NCI-H146 treated with DMSO at 0.1 percent for 48 hours (cell line): ENCODE measurements at regions not wholly inside any gene's neighbourhood (a gene's known extent, or its start where the extent isn't known, plus 50 kb on each side); places are given as distances from the start of the nearest gene placed in this dataset.

Experiments used
- DNase-seq: peaks from one replicate; lab custom pipeline; 2025; ENCODE audit not compliant: unreplicated experiment; lab: John Stamatoyannopoulos, UW

DNA sequence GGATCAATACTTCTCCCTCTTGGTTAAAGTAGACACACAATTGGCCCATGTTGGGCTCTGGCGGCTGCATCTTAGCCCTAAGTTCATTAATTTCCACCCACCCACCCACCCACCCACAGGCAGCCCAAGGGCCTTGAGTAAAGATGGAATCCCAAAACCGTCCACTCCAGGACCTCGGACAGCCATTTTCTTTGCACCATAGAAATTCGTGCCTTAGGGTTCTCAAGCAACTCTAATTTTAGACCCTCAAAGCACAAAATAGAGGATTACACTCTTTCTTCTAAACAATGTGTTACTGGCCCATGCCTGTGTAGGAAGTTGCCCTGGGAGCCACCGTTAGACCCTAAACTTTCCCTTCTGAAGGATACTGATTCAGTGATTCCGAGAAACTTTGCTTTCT lies 568.5 kb downstream of the IRX1 start:
- no peak for DNase-seq

DNA sequence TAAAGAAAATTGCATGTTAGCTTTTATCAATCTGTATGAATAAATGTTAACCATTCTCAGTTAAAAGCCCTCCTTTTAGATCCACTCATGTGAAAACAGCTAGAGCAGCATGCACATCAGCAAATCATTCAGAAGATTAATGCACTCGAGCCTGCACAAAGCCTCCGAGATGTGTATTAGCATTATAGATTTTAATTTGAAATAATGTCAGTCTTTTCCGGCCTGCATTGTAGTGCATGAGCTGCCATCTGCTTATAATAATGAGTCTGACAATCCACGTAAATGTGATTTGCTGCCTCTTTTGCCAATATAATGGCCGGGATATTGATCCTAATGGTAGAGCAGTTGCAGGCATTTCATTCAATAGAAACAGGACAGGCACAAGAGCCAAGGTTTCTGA lies 585.1 kb downstream of the IRX1 start:
- no peak for DNase-seq

DNA sequence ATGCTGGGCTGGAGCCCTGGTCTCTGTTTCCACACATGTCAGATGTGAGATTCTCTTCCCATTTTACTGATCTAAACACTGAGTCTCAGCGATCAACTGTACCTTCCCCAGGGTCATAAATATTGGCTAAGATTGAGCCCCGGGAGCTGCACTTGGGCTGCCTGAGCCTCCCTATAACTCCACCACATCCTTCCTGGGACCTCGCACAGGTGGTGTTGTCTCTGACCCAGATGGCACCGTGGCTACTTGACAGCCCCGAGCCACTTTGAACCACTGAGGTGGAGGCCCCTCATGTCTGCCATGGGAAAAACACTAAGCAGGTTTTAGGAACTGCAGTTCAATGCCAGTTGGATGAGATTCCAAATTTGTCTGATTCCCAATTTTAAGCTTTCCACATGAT lies 586.5 kb downstream of the IRX1 start:
- no peak for DNase-seq

DNA sequence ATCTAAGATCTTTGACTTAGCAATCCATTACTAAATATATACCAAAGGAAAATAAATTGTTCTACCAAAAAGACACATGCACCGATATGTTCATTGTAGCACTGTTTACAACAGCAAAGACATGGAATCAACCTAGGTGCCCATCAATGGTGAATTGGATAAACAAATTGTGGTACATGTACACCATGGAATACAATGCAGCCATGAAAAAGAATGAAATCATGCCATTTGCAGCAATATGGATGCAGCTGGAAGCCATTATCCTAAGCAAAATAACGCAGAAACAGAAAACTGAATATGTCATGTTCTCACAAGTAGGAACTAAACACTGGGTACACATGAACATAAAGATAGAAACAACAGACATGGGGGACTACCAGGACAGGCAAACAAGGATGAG lies 589.5 kb downstream of the IRX1 start:
- no peak for DNase-seq

DNA sequence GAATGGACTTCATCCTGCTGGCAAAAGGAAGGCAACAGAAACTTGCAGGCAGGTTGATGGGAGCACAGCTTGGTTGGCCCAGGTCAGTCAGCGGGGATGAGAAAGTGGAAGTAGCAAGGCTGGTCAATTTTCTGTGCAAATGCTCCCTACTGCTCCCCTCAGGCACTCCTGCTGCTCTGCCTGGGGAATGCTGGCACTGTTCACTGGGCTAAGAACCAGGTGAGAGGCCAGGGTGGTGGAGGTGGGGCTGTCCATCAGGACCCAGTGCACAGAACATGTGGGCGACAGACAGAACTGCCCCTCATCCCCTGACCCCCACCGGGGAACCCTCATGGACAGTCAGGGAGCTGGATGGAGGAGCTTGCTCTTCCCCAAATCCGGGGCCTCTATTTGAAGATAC lies 593.1 kb downstream of the IRX1 start:
- DNase-seq, result no peak

DNA sequence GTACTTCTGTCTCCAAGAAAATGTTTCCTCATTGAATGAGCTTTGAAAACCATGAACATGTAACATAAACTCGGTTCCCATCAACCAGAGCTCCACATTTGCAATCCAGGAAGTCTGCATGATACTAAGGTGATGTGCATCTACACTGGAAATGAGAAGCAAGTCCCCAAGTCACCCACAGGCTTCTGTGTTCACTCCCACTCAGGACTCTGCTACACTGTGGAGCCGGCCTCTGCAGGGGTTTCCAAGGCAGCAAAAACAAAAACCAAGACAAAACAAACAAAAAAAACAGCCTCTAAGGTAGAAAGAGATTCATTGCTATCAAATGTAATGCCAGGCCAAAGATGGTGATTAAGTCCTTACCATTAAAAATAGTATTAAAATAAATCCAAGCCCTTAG lies 593.7 kb downstream of the IRX1 start:
- DNase-seq, result no peak

DNA sequence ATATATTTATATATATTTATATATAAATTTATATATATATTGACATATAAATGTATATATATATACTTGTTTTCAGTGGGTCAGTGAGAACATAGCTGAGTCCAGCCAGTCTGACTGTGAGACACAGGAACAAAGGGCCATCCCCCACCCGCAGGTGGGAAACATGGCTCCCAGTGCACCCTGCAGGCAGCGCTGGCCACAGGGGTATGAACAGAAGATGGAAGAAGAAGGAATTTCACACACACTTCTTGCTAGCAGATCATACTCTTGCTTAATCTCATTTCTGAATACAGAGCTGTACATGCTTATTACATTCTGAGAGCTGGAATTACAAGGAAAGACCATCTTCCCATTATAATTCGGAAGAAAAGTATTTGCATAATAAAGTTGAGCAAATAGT lies 595.4 kb downstream of the IRX1 start:
- DNase-seq, result peak; percentile 1

DNA sequence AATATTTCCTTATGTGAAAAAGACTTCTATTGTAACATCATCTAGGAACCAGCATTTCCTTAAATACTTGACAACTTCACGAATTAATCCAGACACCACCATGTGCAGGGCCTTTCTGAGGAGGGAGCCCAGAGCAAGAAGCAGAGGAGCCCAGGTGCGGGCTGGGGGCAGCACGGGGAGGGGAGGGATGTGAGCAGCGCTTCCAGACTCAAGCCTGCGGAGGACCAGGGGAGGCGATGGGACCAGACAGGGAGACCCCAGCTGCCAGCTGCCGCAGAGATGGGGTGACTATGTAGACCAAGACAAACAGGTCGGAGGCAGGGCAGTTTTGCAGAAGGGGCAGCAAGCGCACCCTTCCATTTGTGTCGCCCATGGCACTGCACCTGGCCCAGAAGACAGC lies 596.1 kb downstream of the IRX1 start:
- no peak for DNase-seq

DNA sequence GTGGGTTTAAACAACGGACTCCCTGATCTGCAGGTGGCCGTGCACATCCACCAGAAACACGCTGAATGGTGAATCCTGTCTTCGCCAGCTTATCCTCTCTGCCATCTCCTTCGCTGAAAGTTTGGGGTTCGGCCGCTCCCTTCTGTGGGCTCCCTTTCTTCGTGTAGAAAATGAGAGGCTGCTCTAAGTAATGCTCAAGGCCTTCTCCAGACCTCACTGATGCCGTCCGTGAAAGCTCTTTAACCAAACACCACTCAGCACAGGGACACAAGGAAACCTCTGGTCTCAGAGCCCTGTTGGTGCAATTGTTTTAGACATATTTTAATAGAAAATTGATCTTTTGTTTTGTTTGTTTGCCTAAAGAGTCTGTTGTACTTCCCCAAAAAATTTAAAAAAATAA lies 596.5 kb downstream of the IRX1 start:
- DNase-seq, result no peak

DNA sequence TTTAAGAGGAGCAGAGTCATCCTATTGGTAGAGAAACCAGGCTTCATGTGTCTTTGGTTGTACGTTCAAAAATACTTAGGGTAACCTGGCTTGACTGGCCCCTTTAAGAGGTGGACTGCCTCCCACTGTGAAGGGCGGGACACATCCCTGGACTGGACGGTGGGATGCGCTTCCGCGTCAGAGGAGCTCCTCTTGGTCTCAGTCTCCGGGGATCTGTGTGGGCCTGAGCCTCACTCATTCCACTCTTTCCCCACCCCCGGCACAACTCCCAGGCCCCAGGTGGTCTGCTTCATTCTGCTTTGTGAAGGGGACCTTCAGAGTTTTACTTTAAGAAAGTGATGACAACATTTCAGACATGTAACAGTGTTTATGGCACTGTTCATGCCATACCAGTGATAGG lies 601.1 kb downstream of the IRX1 start:
- no peak for DNase-seq

DNA sequence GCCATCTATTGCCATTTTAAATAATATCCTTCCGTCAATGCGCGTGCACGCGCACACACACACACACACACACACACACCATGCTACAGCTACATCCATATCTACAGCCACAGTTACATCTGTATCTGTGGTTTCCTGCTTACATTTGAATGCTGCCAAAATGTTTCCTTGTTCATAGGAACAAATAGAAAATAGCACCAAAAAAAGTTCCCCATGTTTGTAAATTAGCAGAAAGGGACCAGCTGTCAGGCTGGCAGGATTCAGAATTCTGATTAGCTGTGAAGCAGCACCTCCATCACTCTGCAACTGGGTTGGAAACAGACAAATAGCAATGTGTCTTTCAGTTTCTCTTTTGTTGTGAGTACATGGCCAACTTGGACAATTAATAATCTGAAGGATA lies 601.5 kb downstream of the IRX1 start:
- no peak for DNase-seq

DNA sequence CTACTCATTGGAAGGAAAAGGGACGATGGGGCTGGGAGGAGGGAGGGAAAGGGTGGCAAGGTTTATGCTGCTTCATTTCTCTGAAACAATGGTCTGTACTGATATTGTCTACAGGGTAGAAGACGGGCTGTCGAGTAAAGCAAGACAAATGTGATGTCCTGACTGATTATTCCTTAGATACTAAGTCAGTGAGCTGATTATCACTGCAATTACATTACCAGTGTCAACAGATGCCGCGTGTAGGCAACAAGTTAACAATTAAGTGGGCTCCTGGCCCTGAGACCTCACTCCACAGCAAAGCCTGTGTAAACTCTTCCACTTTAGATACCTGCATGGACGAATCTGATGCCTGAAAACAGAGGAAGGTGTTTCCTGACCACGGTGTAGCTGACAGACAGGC lies 602.8 kb downstream of the IRX1 start:
- DNase-seq, result no peak

DNA sequence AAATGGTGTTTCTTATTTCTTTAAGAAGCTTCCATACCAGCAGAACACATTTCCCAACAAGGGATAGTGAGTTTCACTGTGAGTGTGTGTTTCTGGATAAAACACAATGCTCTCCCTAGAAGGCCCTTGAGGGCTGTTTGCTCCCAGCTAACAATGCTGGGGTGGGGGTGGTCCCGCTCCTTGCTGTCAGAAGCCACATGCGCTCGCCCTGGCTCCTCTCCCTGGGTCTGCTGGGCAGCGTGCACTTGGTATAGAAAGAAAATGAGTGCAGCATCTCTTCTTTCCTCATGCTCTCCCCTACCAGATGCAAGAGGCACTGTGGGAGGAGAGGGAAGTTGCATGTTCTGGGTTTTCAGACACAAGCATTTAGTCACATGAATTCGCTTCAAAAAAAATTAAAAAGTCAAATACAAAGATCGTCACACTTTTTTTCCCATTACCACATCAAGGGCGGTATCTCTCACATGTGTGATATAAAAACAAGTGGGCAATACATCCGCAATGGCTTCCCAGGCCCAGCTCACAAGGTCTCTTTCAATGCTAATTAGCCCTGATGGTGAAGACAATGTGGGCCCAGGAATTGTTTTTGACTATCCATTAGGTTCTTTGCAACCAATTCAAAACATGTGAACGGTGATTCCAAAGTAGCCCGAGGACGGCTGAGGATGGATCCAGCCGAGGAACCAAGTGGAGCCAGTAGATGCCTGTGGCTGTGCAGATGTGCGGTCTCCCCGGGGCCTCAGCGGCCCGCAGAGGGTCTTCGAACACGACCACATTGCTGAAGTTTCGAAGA lies 603.6 kb downstream of the IRX1 start:
- DNase-seq, result no peak

DNA sequence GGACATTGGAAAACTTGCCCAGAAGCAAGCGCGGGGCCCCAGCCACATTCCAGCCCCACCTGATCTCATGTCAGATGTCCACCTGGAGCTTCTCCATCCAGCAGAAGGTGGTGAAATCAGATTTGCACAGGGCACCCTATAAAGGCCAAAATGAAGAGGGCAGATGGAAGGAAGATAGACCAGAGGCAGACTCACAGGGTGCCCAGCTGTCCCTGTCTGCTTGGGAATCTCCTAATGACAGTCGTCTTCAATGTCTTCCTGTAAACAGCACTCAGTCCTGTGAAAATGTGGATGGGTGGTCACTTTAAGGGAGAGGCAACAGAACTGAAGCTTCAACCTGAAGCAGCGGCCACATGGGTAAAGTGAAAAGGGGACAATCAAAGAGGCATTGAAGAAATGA lies 607.5 kb downstream of the IRX1 start:
- DNase-seq, result no peak

DNA sequence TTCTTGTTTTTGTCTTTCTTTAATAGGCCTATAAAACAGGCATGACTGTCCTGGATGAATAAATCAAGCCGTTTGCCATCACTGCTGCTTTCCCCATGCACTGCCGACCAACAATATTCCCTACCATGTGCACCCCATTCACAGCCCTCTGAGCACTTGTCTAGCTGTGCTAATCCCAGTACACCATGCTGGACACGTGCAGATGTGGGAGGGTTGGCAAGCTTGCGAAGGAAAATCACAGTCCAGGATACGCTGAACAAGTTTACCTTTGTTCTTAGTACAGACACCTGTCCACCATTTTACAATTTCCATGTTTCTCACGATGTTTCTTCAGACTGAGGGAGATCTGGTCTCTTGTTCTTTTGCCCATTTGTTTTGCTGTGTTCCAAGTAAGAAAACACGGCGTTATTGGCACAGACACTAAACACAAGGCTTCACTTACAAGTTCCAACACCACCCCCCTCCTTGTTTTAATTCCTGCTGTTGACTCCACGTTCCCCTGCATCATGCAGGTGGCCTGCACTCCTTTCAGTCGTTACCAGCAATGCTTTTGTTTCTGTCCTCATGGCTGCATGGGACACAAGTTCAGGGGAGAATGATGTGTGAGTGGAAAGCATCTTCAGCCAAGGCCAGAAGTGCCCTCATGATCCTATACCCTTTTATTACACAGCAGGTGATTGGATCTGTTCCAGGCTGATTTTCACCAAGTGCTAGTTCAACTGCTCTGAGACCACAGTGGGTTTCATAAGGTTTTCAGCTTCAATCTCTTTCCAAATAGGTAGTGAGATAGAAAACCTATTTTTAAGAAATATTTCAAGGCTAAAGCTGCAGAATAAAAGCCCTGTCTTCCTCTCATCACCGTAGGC lies 608.9 kb downstream of the IRX1 start:
- no peak for DNase-seq

DNA sequence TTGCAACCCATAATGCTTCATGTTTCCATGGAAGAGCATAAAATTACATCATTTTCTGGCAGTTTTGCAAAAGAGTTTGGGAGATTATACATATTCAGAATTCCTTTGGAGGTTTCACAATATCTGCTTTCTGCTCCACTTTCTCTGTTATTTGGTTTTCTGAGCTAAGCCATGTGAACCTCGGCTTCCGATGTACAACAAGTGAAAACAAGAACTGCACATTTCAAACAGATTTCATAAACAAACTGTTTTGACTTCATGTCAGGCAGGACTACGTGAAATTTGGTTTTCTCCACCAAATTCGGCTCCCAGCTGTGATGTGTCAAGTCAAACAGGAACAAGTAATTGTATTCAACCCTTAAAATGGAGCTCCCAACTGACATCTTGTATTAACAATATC lies 609.8 kb downstream of the IRX1 start:
- no peak for DNase-seq

DNA sequence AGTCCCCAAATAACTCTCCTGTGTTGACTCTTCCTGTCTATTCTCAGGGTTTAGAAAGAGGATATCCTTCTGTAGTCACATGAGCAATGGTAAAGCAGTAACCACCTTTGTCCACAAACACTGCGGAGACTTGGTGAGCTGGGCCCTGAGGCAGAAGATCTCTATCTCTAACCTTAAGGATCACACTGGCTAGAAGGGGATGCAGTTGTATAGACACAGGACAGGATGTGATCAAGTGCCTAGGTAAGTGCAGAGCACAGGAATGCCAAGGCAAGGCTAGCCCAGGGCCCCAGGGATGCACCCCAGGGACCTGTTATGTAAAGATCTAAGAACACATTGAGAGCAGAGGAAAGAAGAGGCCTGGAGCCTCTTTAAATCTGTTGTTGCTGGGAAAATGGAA lies 610.5 kb downstream of the IRX1 start:
- DNase-seq, result no peak

DNA sequence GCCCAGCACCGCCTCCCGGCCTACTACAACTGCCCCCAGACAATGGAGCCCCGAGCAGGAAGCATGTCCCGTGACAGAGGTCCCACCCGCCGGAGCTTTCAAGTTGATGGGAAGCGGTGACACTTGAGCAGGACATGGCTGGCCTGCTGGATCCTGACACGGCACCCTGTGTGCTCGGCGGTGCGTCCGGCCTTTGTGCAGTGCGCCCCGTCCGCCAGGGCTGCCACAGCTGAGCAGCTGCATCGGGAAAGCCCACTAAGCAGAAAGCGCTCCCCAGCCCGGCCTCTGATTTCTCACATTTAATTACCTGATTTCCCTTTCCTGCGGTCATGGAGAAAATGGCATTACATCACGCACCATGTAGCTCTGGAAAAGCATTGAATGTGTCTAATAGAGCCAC lies 611.9 kb downstream of the IRX1 start:
- DNase-seq, result no peak

DNA sequence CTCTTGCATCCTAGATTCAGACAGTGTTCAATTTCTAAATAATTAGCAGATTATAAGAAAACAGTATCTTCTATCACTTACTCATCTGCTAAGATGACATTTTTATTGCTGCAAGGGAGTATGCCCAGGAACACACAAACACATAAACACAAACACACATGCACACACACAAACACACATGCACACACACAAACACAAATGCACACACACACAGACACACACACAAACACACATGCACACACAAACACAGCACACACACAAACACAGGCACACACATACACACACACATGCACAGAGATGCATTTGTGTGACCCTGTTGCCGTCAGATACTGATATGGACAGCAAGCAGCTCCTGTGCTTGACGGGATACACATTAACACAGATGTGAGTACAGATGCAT lies 612.9 kb downstream of the IRX1 start:
- no peak for DNase-seq

DNA sequence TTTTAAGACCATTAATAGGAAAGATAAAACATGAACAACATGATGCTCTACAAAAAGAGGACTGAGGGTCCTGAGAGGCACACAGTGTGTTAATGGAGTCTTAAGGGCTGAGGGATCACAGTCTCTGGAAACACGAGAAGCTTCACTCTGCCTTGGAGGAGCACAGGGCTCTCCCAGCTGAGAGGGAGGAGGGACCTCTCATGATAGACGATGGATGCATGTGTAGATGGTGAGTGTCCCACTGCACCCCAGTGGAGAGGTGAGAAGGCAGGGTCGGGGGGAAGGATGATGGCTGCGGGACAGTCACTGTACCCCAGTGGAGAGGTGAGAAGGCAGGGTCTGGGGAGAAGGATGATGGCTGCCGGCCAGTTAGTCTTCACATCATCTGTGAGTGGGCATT lies 613.4 kb downstream of the IRX1 start:
- DNase-seq, result no peak

DNA sequence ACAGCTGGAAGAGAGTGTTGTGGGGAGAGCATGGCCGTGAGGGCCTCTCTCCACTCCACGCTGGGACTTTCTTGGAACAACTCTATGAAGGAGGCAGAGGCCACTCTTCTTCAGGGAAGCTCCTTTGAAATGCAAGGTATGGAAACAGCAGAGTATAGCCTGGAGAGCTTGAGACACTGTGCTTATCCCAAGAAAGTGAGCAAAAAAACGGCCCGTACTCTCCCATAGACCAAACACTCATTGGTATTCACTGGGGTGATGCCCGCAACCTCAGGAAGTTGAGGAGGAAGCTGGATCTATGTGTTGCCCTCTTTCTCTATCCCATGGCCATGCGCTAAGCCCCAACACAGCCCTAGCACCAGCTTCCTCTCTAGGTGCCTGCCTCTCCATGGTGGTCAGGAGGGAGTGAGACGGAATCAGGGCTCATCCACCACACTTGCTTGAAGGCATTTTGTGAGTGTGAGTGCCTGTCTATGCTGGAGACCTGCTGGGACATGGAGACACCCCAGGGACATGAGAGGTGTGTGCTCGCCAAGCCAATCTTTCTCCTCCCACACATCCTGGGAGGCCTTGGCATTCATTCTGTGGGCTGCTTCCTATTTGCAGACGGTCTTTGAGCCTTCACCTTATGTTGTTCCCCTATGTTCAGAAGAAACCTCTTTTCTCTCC lies 616.6 kb downstream of the IRX1 start:
- no peak for DNase-seq
